Sigmoid colon (tissue), 6 donors: ENCODE measurements at regions not wholly inside any gene's neighbourhood (a gene's known extent, or its start where the extent isn't known, plus 50 kb on each side); places are given as distances from the start of the nearest gene placed in this dataset.

Source experiments
- DNase-seq: peaks from one replicate; pipeline ENCODE4 v3.0.0-alpha.2; 2019
- H3K27ac ChIP-seq, 4 donors: fragments of 200-600 bp; sonication (generic); one replicate each; pipeline ENCODE4 v1.5.1; 2016 to 2019; ENCODE audit warnings: mild to moderate bottlenecking in 1 of 4
- H3K27me3 ChIP-seq, 3 donors: fragments of 200-600 bp; sonication (generic); one replicate each; pipeline ENCODE4 v1.5.1; 2019; ENCODE audit warnings: mild to moderate bottlenecking in 1 of 3
- H3K36me3 ChIP-seq, 4 donors: fragments of 200-600 bp; sonication (generic); one replicate each; pipeline ENCODE4 v1.5.1; 2016 to 2019
- H3K4me1 ChIP-seq, 4 donors: fragments of 200-600 bp; sonication (generic); one replicate each; pipeline ENCODE4 v1.5.1; 2017 to 2019
- H3K4me3 ChIP-seq, 4 donors: fragments of 200-600 bp; sonication (generic); one replicate each; pipeline ENCODE4 v1.5.1; 2017 to 2019; ENCODE audit warnings: mild to moderate bottlenecking in 2 of 4, moderate library complexity in 1 of 4
- H3K9me3 ChIP-seq, 4 donors: fragments of 200-600 bp in 3 of 4; sonication (generic) in 3 of 4; one replicate each; pipeline versions ENCODE4 v1.5.1 to v1.6.1; 2013 to 2019
- CTCF ChIP-seq, 4 experiments: fragments of 450-650 bp in 3 of 4; fragments of 200-600 bp in 1 of 4; IDR thresholded peaks; one replicate each; pipeline ENCODE4 v1.5.1; 2016 to 2019; ENCODE audit warnings: antibody characterized with exemption in 4 of 4, mild to moderate bottlenecking in 3 of 4, moderate library complexity in 2 of 4
- EP300 ChIP-seq, 4 donors: sonication (generic); formaldehyde crosslinking; IDR thresholded peaks; one replicate each; pipeline ENCODE4 v1.6.1; 2017; ENCODE audit warnings: antibody characterized with exemption in 4 of 4
- POLR2A ChIP-seq, 2 donors: fragments of 450-650 bp; IDR thresholded peaks; one replicate each; pipeline ENCODE4 v1.6.1; 2016; ENCODE audit warnings: antibody characterized with exemption in 2 of 2, mild to moderate bottlenecking in 2 of 2, moderate library complexity in 2 of 2
- POLR2AphosphoS5 ChIP-seq, 4 donors: sonication (generic); formaldehyde crosslinking; IDR thresholded peaks; one replicate each; pipeline ENCODE4 v1.6.1; 2017; ENCODE audit warnings: antibody characterized with exemption in 4 of 4
- WGBS, 2 donors: extraction: QIAGEN DNeasy Blood & Tissue Kit; methylation state at CpG; one replicate each; pipeline ENCODE4 v1.1.7; 2013; 5-methylcytosine and 5-hydroxymethylcytosine counted together
- intact Hi-C: fragments of 100-400 bp; cut with DNase I; formaldehyde crosslinking; loops from one replicate; pipeline ENCODE4 v1.15.1; 2023
- donor health status: healthy with polysubstance abuse.
- donor health status: healthy.

- Histone ChIP-seq H3K27ac (no peak overlapping the region), H3K4me1 (no peaks in the 10 kb centered on the region), H3K9me3 (no peaks in the 10 kb centered on the region), H3K36me3 (no peaks in the 10 kb centered on the region), H3K27me3 (no peaks in the 10 kb centered on the region), H3K4me3 (no peak overlapping the region)
- intact Hi-C loops, result no loop called here
- TF ChIP-seq EP300 (IDR thresholded peaks at IDR 0.05), result no peak
- TF ChIP-seq CTCF (IDR thresholded peaks at IDR 0.05), result no peak
- TF ChIP-seq POLR2AphosphoS5 (IDR thresholded peaks at IDR 0.05), result no peak
- TF ChIP-seq POLR2A (IDR thresholded peaks at IDR 0.05), result no peak
- no peak for DNase-seq
- 74 to 85% methylated on average over 6 of the region's 6 CpGs for WGBS, 2 donors
These were observed 84.6 kb upstream of the PFN2 start for GRCh38 chr3:150055332-150055731.

- Histone ChIP-seq H3K4me1 (no peaks in the 10 kb centered on the region), H3K27ac (no peak overlapping the region), H3K27me3 (no peaks in the 10 kb centered on the region), H3K4me3 (no peak overlapping the region), H3K36me3 (no peaks in the 10 kb centered on the region), H3K9me3 (no peaks in the 10 kb centered on the region)
- 91 to 94% methylated on average over 2 of the region's 2 CpGs for WGBS, 2 donors
- intact Hi-C loops, result no loop called here
- DNase-seq, result no peak
- TF ChIP-seq POLR2A (IDR thresholded peaks at IDR 0.05), result no peak
- no peak for TF ChIP-seq EP300 (IDR thresholded peaks at IDR 0.05)
- TF ChIP-seq POLR2AphosphoS5 (IDR thresholded peaks at IDR 0.05), result no peak
- no peak for TF ChIP-seq CTCF (IDR thresholded peaks at IDR 0.05)
These were observed 83.9 kb upstream of the PFN2 start for GRCh38 chr3:150054635-150055034.

GRCh38 chr3:150050510-150050909 lies 79.8 kb upstream of the PFN2 start:
- Histone ChIP-seq H3K27ac (no peak overlapping the region), H3K27me3 (no peaks in the 10 kb centered on the region), H3K36me3 (no peaks in the 10 kb centered on the region), H3K4me3 (no peak overlapping the region), H3K9me3 (no peaks in the 10 kb centered on the region), H3K4me1 (no peaks in the 10 kb centered on the region)
- no peak for TF ChIP-seq POLR2AphosphoS5 (IDR thresholded peaks at IDR 0.05)
- no peak for TF ChIP-seq EP300 (IDR thresholded peaks at IDR 0.05)
- TF ChIP-seq CTCF (IDR thresholded peaks at IDR 0.05), result no peak
- no peak for TF ChIP-seq POLR2A (IDR thresholded peaks at IDR 0.05)
- intact Hi-C loops, result no loop called here
- 93% methylated on average over 25 of the region's 25 CpGs for WGBS, 2 donors
- no peak for DNase-seq

GRCh38 chr3:150049317-150049716 lies 78.6 kb upstream of the PFN2 start:
- no peak for DNase-seq
- H3K4me3 ChIP-seq, result no peak overlapping the region
- no peaks in the 10 kb centered on the region for H3K4me1 ChIP-seq
- H3K27me3 ChIP-seq, result no peaks in the 10 kb centered on the region
- intact Hi-C loops, result no loop called here
- no peak overlapping the region for H3K27ac ChIP-seq
- no peaks in the 10 kb centered on the region for H3K36me3 ChIP-seq
- TF ChIP-seq EP300 (IDR thresholded peaks at IDR 0.05) (no peak), POLR2A (IDR thresholded peaks at IDR 0.05) (no peak), CTCF (IDR thresholded peaks at IDR 0.05) (no peak), POLR2AphosphoS5 (IDR thresholded peaks at IDR 0.05) (no peak)
- H3K9me3 ChIP-seq, result no peaks in the 10 kb centered on the region
- 77 to 79% methylated on average over 1 of the region's 1 CpG for WGBS, 2 donors

- Histone ChIP-seq H3K9me3 (peaks cover 3 to 9% (median 6%) of the 10 kb centered on the region in 4 donors), H3K27me3 (no peaks in the 10 kb centered on the region), H3K4me3 (no peak overlapping the region), H3K36me3 (no peaks in the 10 kb centered on the region), H3K4me1 (no peaks in the 10 kb centered on the region), H3K27ac (no peak overlapping the region)
- DNase-seq, result no peak
- intact Hi-C loops, result no loop called here
- TF ChIP-seq CTCF (IDR thresholded peaks at IDR 0.05) (no peak), POLR2AphosphoS5 (IDR thresholded peaks at IDR 0.05) (no peak), EP300 (IDR thresholded peaks at IDR 0.05) (no peak), POLR2A (IDR thresholded peaks at IDR 0.05) (no peak)
- 96% methylated on average over 3 of the region's 3 CpGs for WGBS, 2 donors
These were observed 71.2 kb upstream of the PFN2 start for GRCh38 chr3:150041877-150042276.
